Lower leg skin (tissue), 3 donors: ENCODE measurements at regions not wholly inside any gene's neighbourhood (a gene's known extent, or its start where the extent isn't known, plus 50 kb on each side); places are given as distances from the start of the nearest gene placed in this dataset.

Experiments used
- CTCF ChIP-seq, 3 donors: fragments of 450-650 bp; IDR thresholded peaks; one replicate each; pipeline ENCODE4 v1.5.1; 2016; ENCODE audit warnings: antibody characterized with exemption in 3 of 3, mild to moderate bottlenecking in 3 of 3, moderate library complexity in 2 of 3
- POLR2A ChIP-seq, 2 donors: fragments of 450-650 bp; IDR thresholded peaks; one replicate each; pipeline ENCODE4 v1.6.1; 2016 to 2017; ENCODE audit warnings: antibody characterized with exemption in 2 of 2, mild to moderate bottlenecking in 1 of 2, moderate library complexity in 1 of 2

- TF ChIP-seq CTCF (IDR thresholded peaks at IDR 0.05) (no peak), POLR2A (IDR thresholded peaks at IDR 0.05) (no peak)
Observed at GRCh38 chr2:42886921-42887320, 94.5 kb upstream of the HAAO start.
